ENCODE measurements at regions not wholly inside any gene's neighbourhood (a gene's known extent, or its start where the extent isn't known, plus 50 kb on each side); places are given as distances from the start of the nearest gene placed in this dataset.

GRCh38 chr5:119789406-119790117 lies 160.2 kb downstream of the FAM170A start:
- FAIRE-seq = no peak
- intact Hi-C loops (cut with DNase I) = no loop called here
- Histone ChIP-seq H3K9ac (ENCODE audit: low read length in 3 of 3) (no peak overlapping the region), H3K4me1 (ENCODE audit: control insufficient read depth in 2 of 3, insufficient read depth in 2 of 3, low read depth in 1 of 3, low read length in 3 of 3) (no peaks in the 10 kb centered on the region), H3K9me3 (ENCODE audit: control insufficient read depth in 2 of 3, insufficient read depth in 1 of 3, low read length in 3 of 3) (no peaks in the 10 kb centered on the region), H3K27me3 (ENCODE audit: control insufficient read depth, insufficient read depth, low read length) (no peaks in the 10 kb centered on the region), H3K27ac (ENCODE audit: low read depth in 2 of 2, low read length in 2 of 2) (no peak overlapping the region), H3K36me3 (ENCODE audit: control insufficient read depth in 2 of 3, insufficient read depth in 3 of 3, low read length in 3 of 3) (no peaks in the 10 kb centered on the region), H3K4me3 (ENCODE audit: low read length in 3 of 3) (no peak overlapping the region)
- DNase-seq = no peak
- no peak for TF ChIP-seq CTCF (IDR thresholded peaks at IDR 0.05; ENCODE audit: borderline replicate concordance, extremely low read depth, insufficient read depth)

- no peaks in the 10 kb centered on the region for H3K36me3 ChIP-seq (ENCODE audit: control insufficient read depth in 2 of 3, insufficient read depth in 3 of 3, low read length in 3 of 3)
- H3K9ac ChIP-seq (ENCODE audit: low read length in 3 of 3) = no peak overlapping the region
- no peak overlapping the region for H3K27ac ChIP-seq (ENCODE audit: low read depth in 2 of 2, low read length in 2 of 2)
- intact Hi-C loops (cut with DNase I) = no loop called here
- H3K9me3 ChIP-seq (ENCODE audit: control insufficient read depth in 2 of 3, insufficient read depth in 1 of 3, low read length in 3 of 3) = no peaks in the 10 kb centered on the region
- no peak overlapping the region for H3K4me3 ChIP-seq (ENCODE audit: low read length in 3 of 3)
- no peak for FAIRE-seq
- H3K4me1 ChIP-seq (ENCODE audit: control insufficient read depth in 2 of 3, insufficient read depth in 2 of 3, low read depth in 1 of 3, low read length in 3 of 3) = no peaks in the 10 kb centered on the region
- DNase-seq = peak in 2 of 5 donors; percentile 17 to 26
- no peaks in the 10 kb centered on the region for H3K27me3 ChIP-seq (ENCODE audit: control insufficient read depth, insufficient read depth, low read length)
- TF ChIP-seq CTCF (IDR thresholded peaks at IDR 0.05; ENCODE audit: borderline replicate concordance, extremely low read depth, insufficient read depth) = no peak
Measured at GRCh38 chr5:119792161-119792799, 162.9 kb downstream of the FAM170A start.

GRCh38 chr5:119795768-119796167 lies 166.4 kb downstream of the FAM170A start:
- H3K27ac ChIP-seq (ENCODE audit: low read depth in 2 of 2, low read length in 2 of 2) = no peak overlapping the region

More at GRCh38 chr5:119795768-119796167, 166.4 kb downstream of the FAM170A start:
- TF ChIP-seq CTCF (IDR thresholded peaks at IDR 0.05; ENCODE audit: borderline replicate concordance, extremely low read depth, insufficient read depth) = no peak
- no peak overlapping the region for H3K4me3 ChIP-seq (ENCODE audit: low read length in 3 of 3)
- H3K4me1 ChIP-seq (ENCODE audit: control insufficient read depth in 2 of 3, insufficient read depth in 2 of 3, low read depth in 1 of 3, low read length in 3 of 3) = no peaks in the 10 kb centered on the region
- intact Hi-C loops (cut with DNase I) = no loop called here
- H3K9ac ChIP-seq (ENCODE audit: low read length in 3 of 3) = no peak overlapping the region
- FAIRE-seq = no peak
- H3K36me3 ChIP-seq (ENCODE audit: control insufficient read depth in 2 of 3, insufficient read depth in 3 of 3, low read length in 3 of 3) = no peaks in the 10 kb centered on the region
- H3K27me3 ChIP-seq (ENCODE audit: control insufficient read depth, insufficient read depth, low read length) = no peaks in the 10 kb centered on the region
- no peak for DNase-seq
- no peaks in the 10 kb centered on the region for H3K9me3 ChIP-seq (ENCODE audit: control insufficient read depth in 2 of 3, insufficient read depth in 1 of 3, low read length in 3 of 3)
